Aorta (tissue), 5 donors: ENCODE measurements at regions not wholly inside any gene's neighbourhood (a gene's known extent, or its start where the extent isn't known, plus 50 kb on each side); places are given as distances from the start of the nearest gene placed in this dataset.
A peak's percentile ranks its signal among the peaks of the same experiment; 100 is the strongest.

Experiments used
- ATAC-seq: fragments of 200-7000 bp; cut with Tn5 transposase; one replicate; pipeline ENCODE4 v1.9.1; 2022; ENCODE audit warnings: moderate library complexity; ENCODE audit not compliant: low FRiP score
- DNase-seq, 2 donors: peaks; one replicate each; pipeline ENCODE4 v3.0.0-alpha.2; 2020
- H3K27ac ChIP-seq, 2 donors: one replicate each; pipeline ENCODE4 v1.5.1; 2013; ENCODE audit warnings: low read length in 2 of 2, mild to moderate bottlenecking in 2 of 2, moderate library complexity in 2 of 2, control low read depth in 1 of 2, inconsistent platforms in 1 of 2, low read depth in 1 of 2
- H3K27me3 ChIP-seq, 2 donors: one replicate each; pipeline ENCODE4 v1.6.1; 2013; ENCODE audit warnings: control low read depth in 1 of 2, low read length in 1 of 2, mild to moderate bottlenecking in 1 of 2, moderate library complexity in 1 of 2; ENCODE audit not compliant: insufficient read depth in 2 of 2, control insufficient read depth in 1 of 2
- H3K36me3 ChIP-seq, 2 donors: one replicate each; pipeline ENCODE4 v1.6.1; 2013; ENCODE audit warnings: control low read depth in 1 of 2, low read length in 1 of 2, mild to moderate bottlenecking in 1 of 2; ENCODE audit not compliant: insufficient read depth in 2 of 2, control insufficient read depth in 1 of 2
- H3K4me1 ChIP-seq, 2 donors: one replicate each; pipeline ENCODE4 v1.6.1; 2013; ENCODE audit warnings: low read length in 2 of 2, control low read depth in 1 of 2, mild to moderate bottlenecking in 1 of 2, moderate library complexity in 1 of 2; ENCODE audit not compliant: insufficient read depth in 2 of 2, control insufficient read depth in 1 of 2
- H3K4me3 ChIP-seq, 2 donors: one replicate each; pipeline ENCODE4 v1.5.1; 2013; ENCODE audit warnings: low read length in 2 of 2, control low read depth in 1 of 2, mild to moderate bottlenecking in 1 of 2
- H3K9me3 ChIP-seq: one replicate; pipeline ENCODE4 v1.6.1; 2013; ENCODE audit warnings: mild to moderate bottlenecking, low read length; ENCODE audit not compliant: control insufficient read depth
- WGBS, 2 donors: extraction: QIAGEN DNeasy Blood & Tissue Kit; methylation state at CpG; one replicate each; pipeline ENCODE4 v1.1.7; 2013; 5-methylcytosine and 5-hydroxymethylcytosine counted together
- intact Hi-C, 2 donors: fragments of 100-400 bp; cut with DNase I; formaldehyde crosslinking; loops; one replicate each; pipeline versions ENCODE4 v1.14.2 to v1.15.0; 2022
- donor health status: healthy with polysubstance abuse.
- donor health status: Bipolar disorder and iron deficiency.
- donor health status: DM: no; HTN: no; CAD: no.
- donor health status: DM: no; HTN: no; CAD: no.
- donor health status: DM: yes; HTN: yes; CAD: no.

- Histone ChIP-seq H3K4me1 (peaks cover 0 to 3% of the 10 kb centered on the region in 2 donors), H3K27ac (no peak overlapping the region), H3K36me3 (no peaks in the 10 kb centered on the region), H3K4me3 (no peak overlapping the region), H3K9me3 (no peaks in the 10 kb centered on the region), H3K27me3 (no peaks in the 10 kb centered on the region)
- ATAC-seq, result no peak
- intact Hi-C loops, result loop anchor here (10.0 kb wide), 3 partner anchors 155 to 365 kb away; no protein-coding TSS in a partner anchor
- no peak for DNase-seq
Measured at GRCh38 chr20:10909803-10910202, 236.0 kb upstream of the JAG1 start.

GRCh38 chr20:10910535-10911178, 236.9 kb upstream of the JAG1 start:
- ATAC-seq (peak; percentile 59), DNase-seq (no peak)
- Histone ChIP-seq H3K4me3 (peak overlapping the region; percentile 36 to 48), H3K9me3 (no peaks in the 10 kb centered on the region), H3K36me3 (no peaks in the 10 kb centered on the region), H3K27ac (peak overlapping the region; percentile 28 to 88), H3K27me3 (no peaks in the 10 kb centered on the region), H3K4me1 (peaks cover 0 to 3% of the 10 kb centered on the region in 2 donors)
- intact Hi-C loops, result loop anchor here (10.0 kb wide), 2 partner anchors 156 to 356 kb away; no protein-coding TSS in a partner anchor
- WGBS, 2 donors, result 3 to 5% methylated on average over 12 of the region's 12 CpGs

- H3K27me3 ChIP-seq, result no peaks in the 10 kb centered on the region
- H3K9me3 ChIP-seq, result no peaks in the 10 kb centered on the region
- no peak for DNase-seq
- peak overlapping the region in 1 of 2 donors; percentile 1 for H3K27ac ChIP-seq
- ATAC-seq, result no peak
- no peak overlapping the region for H3K4me3 ChIP-seq
- H3K36me3 ChIP-seq, result no peaks in the 10 kb centered on the region
- H3K4me1 ChIP-seq, result peaks cover 0 to 3% of the 10 kb centered on the region in 2 donors
- intact Hi-C loops, result loop anchor here (10.0 kb wide), 2 partner anchors 156 to 356 kb away; no protein-coding TSS in a partner anchor
- 13 to 27% methylated on average over 2 of the region's 2 CpGs for WGBS, 2 donors
Measured at GRCh38 chr20:10911298-10911697, 237.5 kb upstream of the JAG1 start.

- Histone ChIP-seq H3K36me3 (no peaks in the 10 kb centered on the region), H3K4me3 (no peak overlapping the region), H3K27ac (peak overlapping the region in 1 of 2 donors; percentile 35), H3K27me3 (no peaks in the 10 kb centered on the region), H3K9me3 (no peaks in the 10 kb centered on the region), H3K4me1 (no peaks in the 10 kb centered on the region)
- WGBS, 2 donors, result 9 to 15% methylated on average over 1 of the region's 1 CpG
- ATAC-seq (no peak), DNase-seq (no peak)
- intact Hi-C loops, result loop anchor here (5.0 to 10.0 kb wide), 5 partner anchors 54 to 361 kb away; partner anchors contain the start of gene JAG1 (in 1 of the 2)
Measured at GRCh38 chr20:10915815-10916214, 242.0 kb upstream of the JAG1 start.

GRCh38 chr20:10916312-10916711, 242.5 kb upstream of the JAG1 start:
- no peak overlapping the region for H3K27ac ChIP-seq
- 13 to 27% methylated on average over 1 of the region's 1 CpG for WGBS, 2 donors
- no peaks in the 10 kb centered on the region for H3K36me3 ChIP-seq
- no peaks in the 10 kb centered on the region for H3K9me3 ChIP-seq
- DNase-seq (no peak), ATAC-seq (no peak)
- no peak overlapping the region for H3K4me3 ChIP-seq
- intact Hi-C loops, result loop anchor here (5.0 to 10.0 kb wide), 5 partner anchors 54 to 362 kb away; partner anchors contain the start of gene JAG1 (in 1 of the 2)
- H3K27me3 ChIP-seq, result no peaks in the 10 kb centered on the region
- H3K4me1 ChIP-seq, result no peaks in the 10 kb centered on the region

GRCh38 chr20:10917826-10918225, 244.0 kb upstream of the JAG1 start:
- DNase-seq (no peak), ATAC-seq (no peak)
- no peak overlapping the region for H3K27ac ChIP-seq
- H3K4me3 ChIP-seq, result no peak overlapping the region
- intact Hi-C loops, result loop anchor here (5.0 to 10.0 kb wide), 5 partner anchors 56 to 363 kb away; partner anchors contain the start of gene JAG1 (in 1 of the 2)
- 88 to 90% methylated on average over 5 of the region's 5 CpGs for WGBS, 2 donors
- no peaks in the 10 kb centered on the region for H3K27me3 ChIP-seq
- H3K36me3 ChIP-seq, result no peaks in the 10 kb centered on the region
- no peaks in the 10 kb centered on the region for H3K9me3 ChIP-seq
- H3K4me1 ChIP-seq, result no peaks in the 10 kb centered on the region

- Histone ChIP-seq H3K27me3 (no peaks in the 10 kb centered on the region), H3K4me3 (no peak overlapping the region), H3K9me3 (no peaks in the 10 kb centered on the region), H3K4me1 (peaks cover 0 to 3% of the 10 kb centered on the region in 2 donors), H3K27ac (peak overlapping the region in 1 of 2 donors; percentile 52), H3K36me3 (no peaks in the 10 kb centered on the region)
- intact Hi-C loops, result loop anchor here (5.0 to 10.0 kb wide), 5 partner anchors 57 to 365 kb away; partner anchors contain the start of gene JAG1 (in 1 of the 2)
- DNase-seq (peak; percentile 79 to 81), ATAC-seq (peak; percentile 70)
- WGBS, 2 donors, result 28 to 35% methylated on average over 6 of the region's 6 CpGs
Measured at GRCh38 chr20:10919396-10920140, 245.8 kb upstream of the JAG1 start.

- Histone ChIP-seq H3K27ac (peak overlapping the region in 1 of 2 donors; percentile 52), H3K27me3 (no peaks in the 10 kb centered on the region), H3K4me3 (no peak overlapping the region), H3K9me3 (no peaks in the 10 kb centered on the region), H3K36me3 (no peaks in the 10 kb centered on the region), H3K4me1 (peaks cover 0 to 3% of the 10 kb centered on the region in 2 donors)
- no peak for DNase-seq
- no peak for ATAC-seq
- intact Hi-C loops, result no loop called here
- WGBS, 2 donors, result 85 to 95% methylated on average over 2 of the region's 2 CpGs
Measured at GRCh38 chr20:10920396-10920795, 246.6 kb upstream of the JAG1 start.
